Superior temporal gyrus (tissue), 1 donor: ENCODE measurements at regions not wholly inside any gene's neighbourhood (a gene's known extent, or its start where the extent isn't known, plus 50 kb on each side); places are given as distances from the start of the nearest gene placed in this dataset.
A peak's percentile ranks its signal among the peaks of the same experiment; 100 is the strongest.

Experiments
- DNase-seq: peaks from one replicate; pipeline ENCODE4 v3.0.0-alpha.2; 2016; ENCODE audit errors: extremely low spot score

GRCh38 chr9:129383561-129384490, 205.8 kb upstream of the IER5L start:
- peak; percentile 55 for DNase-seq

- no peak for DNase-seq
These were observed 205.0 kb upstream of the IER5L start for GRCh38 chr9:129383019-129383560.

- DNase-seq, result no peak
These were observed 204.4 kb upstream of the IER5L start for GRCh38 chr9:129382281-129383018.

GRCh38 chr9:129381481-129381957, 203.5 kb upstream of the IER5L start:
- no peak for DNase-seq

- no peak for DNase-seq
These were observed 202.9 kb upstream of the IER5L start for GRCh38 chr9:129380961-129381401.

GRCh38 chr9:129379886-129380285, 201.8 kb upstream of the IER5L start:
- no peak for DNase-seq

GRCh38 chr9:129379181-129379836, 201.2 kb upstream of the IER5L start:
- DNase-seq, result no peak

- no peak for DNase-seq
These were observed 200.0 kb upstream of the IER5L start for GRCh38 chr9:129377931-129378661.

GRCh38 chr9:129377181-129377580, 199.1 kb upstream of the IER5L start:
- DNase-seq, result no peak

GRCh38 chr9:129375845-129376244, 197.8 kb upstream of the IER5L start:
- no peak for DNase-seq

GRCh38 chr9:129374651-129375050, 196.6 kb upstream of the IER5L start:
- DNase-seq, result no peak

- no peak for DNase-seq
These were observed 196.2 kb upstream of the IER5L start for GRCh38 chr9:129374231-129374630.

- DNase-seq, result no peak
These were observed 195.3 kb upstream of the IER5L start for GRCh38 chr9:129373361-129373760.

- no peak for DNase-seq
These were observed 192.7 kb upstream of the IER5L start for GRCh38 chr9:129370770-129371169.

- DNase-seq, result no peak
These were observed 190.4 kb upstream of the IER5L start for GRCh38 chr9:129368444-129368978.

GRCh38 chr9:129367287-129367686, 189.2 kb upstream of the IER5L start:
- no peak for DNase-seq

GRCh38 chr9:129365196-129365595, 187.1 kb upstream of the IER5L start:
- no peak for DNase-seq

GRCh38 chr9:129363216-129363873, 185.3 kb upstream of the IER5L start:
- DNase-seq, result no peak

GRCh38 chr9:129362287-129363000, 184.4 kb upstream of the IER5L start:
- no peak for DNase-seq

- no peak for DNase-seq
These were observed 183.1 kb upstream of the IER5L start for GRCh38 chr9:129361196-129361595.
